ENCODE measurements at regions not wholly inside any gene's neighbourhood (a gene's known extent, or its start where the extent isn't known, plus 50 kb on each side); places are given as distances from the start of the nearest gene placed in this dataset.

DNA sequence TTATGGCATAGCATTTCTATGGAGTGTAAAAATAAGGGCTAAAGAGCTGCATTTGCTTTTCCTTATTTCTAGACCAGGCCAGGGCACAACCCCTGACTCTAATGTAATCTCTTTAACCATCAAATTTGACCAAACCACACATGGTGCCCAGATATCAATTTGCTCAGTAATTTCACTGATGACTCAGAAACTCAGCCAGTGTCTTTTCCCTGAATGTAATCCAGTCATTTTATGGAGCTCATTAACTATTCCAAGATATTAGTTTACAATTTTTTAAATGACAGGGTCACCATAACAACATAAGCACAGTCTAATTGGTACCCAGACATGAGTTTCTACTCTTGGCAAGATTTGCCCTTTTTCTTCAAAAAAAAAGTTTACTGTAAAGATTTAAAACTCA lies 270.8 kb upstream of the AGAP1 start:
- H3K4me2 ChIP-seq, result no peak overlapping the region
- Mint-ChIP-seq H3K4me1 (no peaks in the 10 kb centered on the region), H3K9me3 (no peaks in the 10 kb centered on the region), H3K4me3 (no peak overlapping the region), H3K36me3 (ENCODE audit: low read depth) (no peaks in the 10 kb centered on the region), H3K27me3 (ENCODE audit: insufficient read depth, low read depth, poor library complexity) (peaks cover 4% of the 10 kb centered on the region), H3K27ac (no peak overlapping the region)
- H3K36me3 ChIP-seq (ENCODE audit: insufficient read depth), result no peaks in the 10 kb centered on the region
- no peak overlapping the region for H3K27ac ChIP-seq (ENCODE audit: low read depth)
- H3K79me2 ChIP-seq (replicated peaks; ENCODE audit: insufficient read depth), result no peaks in the 10 kb centered on the region
- no peak overlapping the region for H3K4me3 ChIP-seq
- H4K20me1 ChIP-seq (replicated peaks; ENCODE audit: insufficient read depth), result no peaks in the 10 kb centered on the region
- no peaks in the 10 kb centered on the region for H3K4me1 ChIP-seq (ENCODE audit: insufficient read depth)
- no peak for DNase-seq (ENCODE audit: low spot score)
- TF ChIP-seq, protein P1, sequence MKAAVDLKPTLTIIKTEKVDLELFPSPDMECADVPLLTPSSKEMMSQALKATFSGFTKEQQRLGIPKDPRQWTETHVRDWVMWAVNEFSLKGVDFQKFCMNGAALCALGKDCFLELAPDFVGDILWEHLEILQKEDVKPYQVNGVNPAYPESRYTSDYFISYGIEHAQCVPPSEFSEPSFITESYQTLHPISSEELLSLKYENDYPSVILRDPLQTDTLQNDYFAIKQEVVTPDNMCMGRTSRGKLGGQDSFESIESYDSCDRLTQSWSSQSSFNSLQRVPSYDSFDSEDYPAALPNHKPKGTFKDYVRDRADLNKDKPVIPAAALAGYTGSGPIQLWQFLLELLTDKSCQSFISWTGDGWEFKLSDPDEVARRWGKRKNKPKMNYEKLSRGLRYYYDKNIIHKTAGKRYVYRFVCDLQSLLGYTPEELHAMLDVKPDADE (IDR thresholded peaks at IDR 0.05), result no peak
- no peak for TF ChIP-seq ZNF114 (CRISPR knock-in tag; IDR thresholded peaks at IDR 0.05)
- no peak for TF ChIP-seq POLR2AphosphoS5 (IDR thresholded peaks at IDR 0.05; ENCODE audit: low read depth)
- no peak for TF ChIP-seq NANOG (IDR thresholded peaks at IDR 0.05; ENCODE audit: borderline replicate concordance)
- no peak for TF ChIP-seq STAT1 (IDR thresholded peaks at IDR 0.05; ENCODE audit: unreplicated experiment)
- TF ChIP-seq JUNB (IDR thresholded peaks at IDR 0.05; ENCODE audit: unreplicated experiment), result no peak
- TF ChIP-seq, protein P2, sequence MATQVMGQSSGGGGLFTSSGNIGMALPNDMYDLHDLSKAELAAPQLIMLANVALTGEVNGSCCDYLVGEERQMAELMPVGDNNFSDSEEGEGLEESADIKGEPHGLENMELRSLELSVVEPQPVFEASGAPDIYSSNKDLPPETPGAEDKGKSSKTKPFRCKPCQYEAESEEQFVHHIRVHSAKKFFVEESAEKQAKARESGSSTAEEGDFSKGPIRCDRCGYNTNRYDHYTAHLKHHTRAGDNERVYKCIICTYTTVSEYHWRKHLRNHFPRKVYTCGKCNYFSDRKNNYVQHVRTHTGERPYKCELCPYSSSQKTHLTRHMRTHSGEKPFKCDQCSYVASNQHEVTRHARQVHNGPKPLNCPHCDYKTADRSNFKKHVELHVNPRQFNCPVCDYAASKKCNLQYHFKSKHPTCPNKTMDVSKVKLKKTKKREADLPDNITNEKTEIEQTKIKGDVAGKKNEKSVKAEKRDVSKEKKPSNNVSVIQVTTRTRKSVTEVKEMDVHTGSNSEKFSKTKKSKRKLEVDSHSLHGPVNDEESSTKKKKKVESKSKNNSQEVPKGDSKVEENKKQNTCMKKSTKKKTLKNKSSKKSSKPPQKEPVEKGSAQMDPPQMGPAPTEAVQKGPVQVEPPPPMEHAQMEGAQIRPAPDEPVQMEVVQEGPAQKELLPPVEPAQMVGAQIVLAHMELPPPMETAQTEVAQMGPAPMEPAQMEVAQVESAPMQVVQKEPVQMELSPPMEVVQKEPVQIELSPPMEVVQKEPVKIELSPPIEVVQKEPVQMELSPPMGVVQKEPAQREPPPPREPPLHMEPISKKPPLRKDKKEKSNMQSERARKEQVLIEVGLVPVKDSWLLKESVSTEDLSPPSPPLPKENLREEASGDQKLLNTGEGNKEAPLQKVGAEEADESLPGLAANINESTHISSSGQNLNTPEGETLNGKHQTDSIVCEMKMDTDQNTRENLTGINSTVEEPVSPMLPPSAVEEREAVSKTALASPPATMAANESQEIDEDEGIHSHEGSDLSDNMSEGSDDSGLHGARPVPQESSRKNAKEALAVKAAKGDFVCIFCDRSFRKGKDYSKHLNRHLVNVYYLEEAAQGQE (IDR thresholded peaks at IDR 0.05; ENCODE audit: unreplicated experiment), result no peak
- TF ChIP-seq ZNF331 (CRISPR knock-in tag; IDR thresholded peaks at IDR 0.05; ENCODE audit: low read depth), result no peak
- TF ChIP-seq, protein P3, sequence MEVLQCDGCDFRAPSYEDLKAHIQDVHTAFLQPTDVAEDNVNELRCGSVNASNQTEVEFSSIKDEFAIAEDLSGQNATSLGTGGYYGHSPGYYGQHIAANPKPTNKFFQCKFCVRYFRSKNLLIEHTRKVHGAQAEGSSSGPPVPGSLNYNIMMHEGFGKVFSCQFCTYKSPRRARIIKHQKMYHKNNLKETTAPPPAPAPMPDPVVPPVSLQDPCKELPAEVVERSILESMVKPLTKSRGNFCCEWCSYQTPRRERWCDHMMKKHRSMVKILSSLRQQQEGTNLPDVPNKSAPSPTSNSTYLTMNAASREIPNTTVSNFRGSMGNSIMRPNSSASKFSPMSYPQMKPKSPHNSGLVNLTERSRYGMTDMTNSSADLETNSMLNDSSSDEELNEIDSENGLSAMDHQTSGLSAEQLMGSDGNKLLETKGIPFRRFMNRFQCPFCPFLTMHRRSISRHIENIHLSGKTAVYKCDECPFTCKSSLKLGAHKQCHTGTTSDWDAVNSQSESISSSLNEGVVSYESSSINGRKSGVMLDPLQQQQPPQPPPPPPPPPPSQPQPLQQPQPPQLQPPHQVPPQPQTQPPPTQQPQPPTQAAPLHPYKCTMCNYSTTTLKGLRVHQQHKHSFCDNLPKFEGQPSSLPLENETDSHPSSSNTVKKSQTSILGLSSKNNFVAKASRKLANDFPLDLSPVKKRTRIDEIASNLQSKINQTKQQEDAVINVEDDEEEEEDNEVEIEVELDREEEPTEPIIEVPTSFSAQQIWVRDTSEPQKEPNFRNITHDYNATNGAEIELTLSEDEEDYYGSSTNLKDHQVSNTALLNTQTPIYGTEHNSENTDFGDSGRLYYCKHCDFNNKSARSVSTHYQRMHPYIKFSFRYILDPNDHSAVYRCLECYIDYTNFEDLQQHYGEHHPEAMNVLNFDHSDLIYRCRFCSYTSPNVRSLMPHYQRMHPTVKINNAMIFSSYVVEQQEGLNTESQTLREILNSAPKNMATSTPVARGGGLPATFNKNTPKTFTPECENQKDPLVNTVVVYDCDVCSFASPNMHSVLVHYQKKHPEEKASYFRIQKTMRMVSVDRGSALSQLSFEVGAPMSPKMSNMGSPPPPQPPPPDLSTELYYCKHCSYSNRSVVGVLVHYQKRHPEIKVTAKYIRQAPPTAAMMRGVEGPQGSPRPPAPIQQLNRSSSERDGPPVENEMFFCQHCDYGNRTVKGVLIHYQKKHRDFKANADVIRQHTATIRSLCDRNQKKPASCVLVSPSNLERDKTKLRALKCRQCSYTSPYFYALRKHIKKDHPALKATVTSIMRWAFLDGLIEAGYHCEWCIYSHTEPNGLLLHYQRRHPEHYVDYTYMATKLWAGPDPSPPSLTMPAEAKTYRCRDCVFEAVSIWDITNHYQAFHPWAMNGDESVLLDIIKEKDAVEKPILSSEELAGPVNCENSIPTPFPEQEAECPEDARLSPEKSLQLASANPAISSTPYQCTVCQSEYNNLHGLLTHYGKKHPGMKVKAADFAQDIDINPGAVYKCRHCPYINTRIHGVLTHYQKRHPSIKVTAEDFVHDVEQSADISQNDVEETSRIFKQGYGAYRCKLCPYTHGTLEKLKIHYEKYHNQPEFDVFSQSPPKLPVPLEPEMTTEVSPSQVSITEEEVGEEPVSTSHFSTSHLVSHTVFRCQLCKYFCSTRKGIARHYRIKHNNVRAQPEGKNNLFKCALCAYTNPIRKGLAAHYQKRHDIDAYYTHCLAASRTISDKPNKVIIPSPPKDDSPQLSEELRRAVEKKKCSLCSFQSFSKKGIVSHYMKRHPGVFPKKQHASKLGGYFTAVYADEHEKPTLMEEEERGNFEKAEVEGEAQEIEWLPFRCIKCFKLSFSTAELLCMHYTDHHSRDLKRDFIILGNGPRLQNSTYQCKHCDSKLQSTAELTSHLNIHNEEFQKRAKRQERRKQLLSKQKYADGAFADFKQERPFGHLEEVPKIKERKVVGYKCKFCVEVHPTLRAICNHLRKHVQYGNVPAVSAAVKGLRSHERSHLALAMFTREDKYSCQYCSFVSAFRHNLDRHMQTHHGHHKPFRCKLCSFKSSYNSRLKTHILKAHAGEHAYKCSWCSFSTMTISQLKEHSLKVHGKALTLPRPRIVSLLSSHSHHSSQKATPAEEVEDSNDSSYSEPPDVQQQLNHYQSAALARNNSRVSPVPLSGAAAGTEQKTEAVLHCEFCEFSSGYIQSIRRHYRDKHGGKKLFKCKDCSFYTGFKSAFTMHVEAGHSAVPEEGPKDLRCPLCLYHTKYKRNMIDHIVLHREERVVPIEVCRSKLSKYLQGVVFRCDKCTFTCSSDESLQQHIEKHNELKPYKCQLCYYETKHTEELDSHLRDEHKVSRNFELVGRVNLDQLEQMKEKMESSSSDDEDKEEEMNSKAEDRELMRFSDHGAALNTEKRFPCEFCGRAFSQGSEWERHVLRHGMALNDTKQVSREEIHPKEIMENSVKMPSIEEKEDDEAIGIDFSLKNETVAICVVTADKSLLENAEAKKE (CRISPR knock-in tag; IDR thresholded peaks at IDR 0.05), result no peak
- TF ChIP-seq EZH2 (IDR thresholded peaks at IDR 0.05; ENCODE audit: low read depth, unreplicated experiment), result no peak
- TF ChIP-seq CREB1 (CRISPR knock-in tag; IDR thresholded peaks at IDR 0.05; ENCODE audit: low read depth), result no peak
- TF ChIP-seq EZH2phosphoT487 (IDR thresholded peaks at IDR 0.05; ENCODE audit: unreplicated experiment), result no peak
- TF ChIP-seq, protein P4, sequence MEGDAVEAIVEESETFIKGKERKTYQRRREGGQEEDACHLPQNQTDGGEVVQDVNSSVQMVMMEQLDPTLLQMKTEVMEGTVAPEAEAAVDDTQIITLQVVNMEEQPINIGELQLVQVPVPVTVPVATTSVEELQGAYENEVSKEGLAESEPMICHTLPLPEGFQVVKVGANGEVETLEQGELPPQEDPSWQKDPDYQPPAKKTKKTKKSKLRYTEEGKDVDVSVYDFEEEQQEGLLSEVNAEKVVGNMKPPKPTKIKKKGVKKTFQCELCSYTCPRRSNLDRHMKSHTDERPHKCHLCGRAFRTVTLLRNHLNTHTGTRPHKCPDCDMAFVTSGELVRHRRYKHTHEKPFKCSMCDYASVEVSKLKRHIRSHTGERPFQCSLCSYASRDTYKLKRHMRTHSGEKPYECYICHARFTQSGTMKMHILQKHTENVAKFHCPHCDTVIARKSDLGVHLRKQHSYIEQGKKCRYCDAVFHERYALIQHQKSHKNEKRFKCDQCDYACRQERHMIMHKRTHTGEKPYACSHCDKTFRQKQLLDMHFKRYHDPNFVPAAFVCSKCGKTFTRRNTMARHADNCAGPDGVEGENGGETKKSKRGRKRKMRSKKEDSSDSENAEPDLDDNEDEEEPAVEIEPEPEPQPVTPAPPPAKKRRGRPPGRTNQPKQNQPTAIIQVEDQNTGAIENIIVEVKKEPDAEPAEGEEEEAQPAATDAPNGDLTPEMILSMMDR (conservative IDR thresholded peaks at IDR 0.05; ENCODE audit: low read depth in 2 of 2), result no peak
- H3F3A ChIP-seq (replicated peaks; ENCODE audit: low read depth), result no peaks in the 10 kb centered on the region
- H2AFZ ChIP-seq, result no peak overlapping the region
- H3K9me2 ChIP-seq (ENCODE audit: insufficient read depth), result no peaks in the 10 kb centered on the region; the same call in 1 of the 2 replicates
- no peaks in the 10 kb centered on the region for H3K27me3 ChIP-seq (ENCODE audit: insufficient read depth)
- ATAC-seq, result no peak

Measured in GM23338 (cell line).